ENCODE measurements at regions not wholly inside any gene's neighbourhood (a gene's known extent, or its start where the extent isn't known, plus 50 kb on each side); places are given as distances from the start of the nearest gene placed in this dataset.

- no peak for DNase-seq
- no peak overlapping the region for H4K91ac ChIP-seq (ENCODE audit: insufficient read length, low read depth, low read length)
- H3K4me1 Mint-ChIP-seq: no peaks in the 10 kb centered on the region
- peaks cover 5% of the 10 kb centered on the region in 2 experiments; a peak in 3 of 5 replicates for H3K9me3 Mint-ChIP-seq
- no peaks in the 10 kb centered on the region for H3K79me2 ChIP-seq (ENCODE audit: insufficient read depth, low read length)
- H2BK5ac ChIP-seq (ENCODE audit: insufficient read length, low read length): no peak overlapping the region
- H4K20me1 ChIP-seq (ENCODE audit: control insufficient read depth, insufficient read depth, insufficient read length): no peaks in the 10 kb centered on the region
- TF ChIP-seq, protein P1, sequence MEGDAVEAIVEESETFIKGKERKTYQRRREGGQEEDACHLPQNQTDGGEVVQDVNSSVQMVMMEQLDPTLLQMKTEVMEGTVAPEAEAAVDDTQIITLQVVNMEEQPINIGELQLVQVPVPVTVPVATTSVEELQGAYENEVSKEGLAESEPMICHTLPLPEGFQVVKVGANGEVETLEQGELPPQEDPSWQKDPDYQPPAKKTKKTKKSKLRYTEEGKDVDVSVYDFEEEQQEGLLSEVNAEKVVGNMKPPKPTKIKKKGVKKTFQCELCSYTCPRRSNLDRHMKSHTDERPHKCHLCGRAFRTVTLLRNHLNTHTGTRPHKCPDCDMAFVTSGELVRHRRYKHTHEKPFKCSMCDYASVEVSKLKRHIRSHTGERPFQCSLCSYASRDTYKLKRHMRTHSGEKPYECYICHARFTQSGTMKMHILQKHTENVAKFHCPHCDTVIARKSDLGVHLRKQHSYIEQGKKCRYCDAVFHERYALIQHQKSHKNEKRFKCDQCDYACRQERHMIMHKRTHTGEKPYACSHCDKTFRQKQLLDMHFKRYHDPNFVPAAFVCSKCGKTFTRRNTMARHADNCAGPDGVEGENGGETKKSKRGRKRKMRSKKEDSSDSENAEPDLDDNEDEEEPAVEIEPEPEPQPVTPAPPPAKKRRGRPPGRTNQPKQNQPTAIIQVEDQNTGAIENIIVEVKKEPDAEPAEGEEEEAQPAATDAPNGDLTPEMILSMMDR (conservative IDR thresholded peaks at IDR 0.05): no peak
- no peak overlapping the region for H3K23ac ChIP-seq (ENCODE audit: insufficient read length, low read depth, low read length)
- no peaks in the 10 kb centered on the region for H3K27me3 Mint-ChIP-seq (ENCODE audit: low read depth)
- no peak overlapping the region for H3T11ph ChIP-seq (ENCODE audit: low read length)
- H3K27me3 ChIP-seq (ENCODE audit: insufficient read depth, low read length): no peaks in the 10 kb centered on the region
- no peak overlapping the region for H3K56ac ChIP-seq (ENCODE audit: insufficient read length, low read depth, low read length)
- H2BK12ac ChIP-seq (ENCODE audit: insufficient read length, low read depth, low read length): no peak overlapping the region
- H3K18ac ChIP-seq (ENCODE audit: insufficient read length, low read depth, low read length): no peak overlapping the region
- no peak overlapping the region for H3K14ac ChIP-seq (ENCODE audit: insufficient read depth, low read length)
- H3K4ac ChIP-seq (ENCODE audit: low read depth, low read length): no peak overlapping the region
- H3K36me3 Mint-ChIP-seq (ENCODE audit: insufficient read depth in 1 of 3, low read depth in 3 of 3): peaks cover 0 to 7% (median 1%) of the 10 kb centered on the region in 3 experiments; a peak in 3 of 7 replicates
- no peak overlapping the region for H3K4me2 ChIP-seq (ENCODE audit: insufficient read depth, insufficient read length, low read length)
- H3K23me2 ChIP-seq (ENCODE audit: insufficient read length, low read depth, low read length, poor library complexity, severe bottlenecking): no peaks in the 10 kb centered on the region
- H3K9ac ChIP-seq (ENCODE audit: extremely low read depth, insufficient read length, low read length): no peak overlapping the region
- H2AFZ ChIP-seq (ENCODE audit: low read length): no peak overlapping the region
- no peak overlapping the region for H4K5ac ChIP-seq (ENCODE audit: insufficient read length, low read depth, low read length)
- no peak overlapping the region for H2BK120ac ChIP-seq (ENCODE audit: low read depth, low read length, poor library complexity, severe bottlenecking)
- 100% methylated on average over 1 of the region's 1 CpG for WGBS (ENCODE audit: extremely low coverage, insufficient read length, low lambda C conversion rate)
- no peaks in the 10 kb centered on the region for H3K9me3 ChIP-seq (ENCODE audit: control insufficient read depth, low read depth, low read length)
- no peak overlapping the region for H4K8ac ChIP-seq (replicated peaks; ENCODE audit: insufficient read length, low read depth, low read length)
- H3K27ac ChIP-seq (ENCODE audit: insufficient read length, low read depth, low read length): no peak overlapping the region
- H2AK5ac ChIP-seq (ENCODE audit: insufficient read length, low read length): no peak overlapping the region
- no peak overlapping the region for H2BK20ac ChIP-seq (ENCODE audit: low read depth, low read length, poor library complexity, severe bottlenecking)
- no peak overlapping the region for H2BK15ac ChIP-seq (ENCODE audit: low read depth, low read length)
- H3K4me3 Mint-ChIP-seq: no peak overlapping the region
- no peak overlapping the region for H3K27ac Mint-ChIP-seq
- H3K4me1 ChIP-seq (ENCODE audit: insufficient read depth, low read length): no peaks in the 10 kb centered on the region
- H3K79me1 ChIP-seq (ENCODE audit: insufficient read depth, low read depth, low read length, poor library complexity, severe bottlenecking): no peaks in the 10 kb centered on the region
Measured at GRCh38 chr10:2037246-2037645, 299.9 kb upstream of the ADARB2 start.
